ENCODE measurements at regions not wholly inside any gene's neighbourhood (a gene's known extent, or its start where the extent isn't known, plus 50 kb on each side); places are given as distances from the start of the nearest gene placed in this dataset.

GRCh38 chr1:213357403-213357802 is 306.4 kb downstream of the RPS6KC1 start:
- no peak for TF ChIP-seq CTCF (IDR thresholded peaks at IDR 0.05)
- no peak for TF ChIP-seq POLR2AphosphoS5 (IDR thresholded peaks at IDR 0.05)
- TF ChIP-seq POLR2A (IDR thresholded peaks at IDR 0.05) = no peak
